Stimulated activated effector memory CD8-positive, alpha-beta T cell treated with anti-CD3 and anti-CD28 coated beads, Interleukin-12 subunit alpha, Interleukin-12 subunit beta, amount 100 ng/mL, for 72 hours (primary cell): ENCODE measurements at regions not wholly inside any gene's neighbourhood (a gene's known extent, or its start where the extent isn't known, plus 50 kb on each side); places are given as distances from the start of the nearest gene placed in this dataset.
A peak's percentile ranks its signal among the peaks of the same experiment; 100 is the strongest.

ENCODE experiments used
- ATAC-seq: fragments of 150-1000 bp; cut with Tn5 transposase; 2 replicates; pipeline ENCODE4 v1.10.0; 2021
- DNase-seq, 2 donors: peaks; one replicate each; pipeline ENCODE4 v3.0.0; 2021 to 2022; ENCODE audit warnings: low spot score in 2 of 2
- H3K27ac Mint-ChIP-seq: one replicate; pipeline ENCODE4 v1.8.0; 2022; ENCODE audit warnings: mild to moderate bottlenecking, mixed read lengths
- H3K36me3 Mint-ChIP-seq: one replicate; pipeline ENCODE4 v1.8.0; 2022; ENCODE audit warnings: mild to moderate bottlenecking, mixed read lengths
- H3K4me1 Mint-ChIP-seq: one replicate; pipeline ENCODE4 v1.8.0; 2022; ENCODE audit warnings: mixed read lengths
- H3K4me3 Mint-ChIP-seq: one replicate; pipeline ENCODE4 v1.8.0; 2022; ENCODE audit warnings: mild to moderate bottlenecking, mixed read lengths
- H3K9me3 Mint-ChIP-seq: one replicate; pipeline ENCODE4 v1.8.0; 2022; ENCODE audit warnings: mixed read lengths

- ATAC-seq (no peak), DNase-seq (no peak)
- no peak overlapping the region for H3K27ac Mint-ChIP-seq
- no peaks in the 10 kb centered on the region for H3K9me3 Mint-ChIP-seq
- peaks cover 27% of the 10 kb centered on the region for H3K4me1 Mint-ChIP-seq
- no peak overlapping the region for H3K4me3 Mint-ChIP-seq
- H3K36me3 Mint-ChIP-seq, result no peaks in the 10 kb centered on the region
Observed at GRCh38 chr1:193421487-193421886, 235.1 kb upstream of the B3GALT2 start.

- H3K36me3 Mint-ChIP-seq, result no peaks in the 10 kb centered on the region
- peak overlapping the region; percentile 21 for H3K4me3 Mint-ChIP-seq
- H3K4me1 Mint-ChIP-seq, result peaks cover 31% of the 10 kb centered on the region
- no peaks in the 10 kb centered on the region for H3K9me3 Mint-ChIP-seq
- ATAC-seq (no peak), DNase-seq (no peak)
- H3K27ac Mint-ChIP-seq, result no peak overlapping the region
Observed at GRCh38 chr1:193419295-193419694, 232.9 kb upstream of the B3GALT2 start.

GRCh38 chr1:193418745-193419058, 232.3 kb upstream of the B3GALT2 start:
- Mint-ChIP-seq H3K27ac (no peak overlapping the region), H3K9me3 (no peaks in the 10 kb centered on the region), H3K4me1 (peaks cover 31% of the 10 kb centered on the region), H3K4me3 (peak overlapping the region; percentile 21), H3K36me3 (no peaks in the 10 kb centered on the region)
- ATAC-seq (no peak), DNase-seq (no peak)

- Mint-ChIP-seq H3K4me3 (peak overlapping the region; percentile 21), H3K27ac (no peak overlapping the region), H3K4me1 (peaks cover 36% of the 10 kb centered on the region), H3K9me3 (peaks cover 4% of the 10 kb centered on the region), H3K36me3 (no peaks in the 10 kb centered on the region)
- DNase-seq (no peak), ATAC-seq (peak; percentile 97)
Observed at GRCh38 chr1:193417945-193418744, 231.7 kb upstream of the B3GALT2 start.

GRCh38 chr1:193417403-193417802, 231.0 kb upstream of the B3GALT2 start:
- Mint-ChIP-seq H3K4me3 (no peak overlapping the region), H3K4me1 (peaks cover 37% of the 10 kb centered on the region), H3K9me3 (peaks cover 5% of the 10 kb centered on the region), H3K36me3 (no peaks in the 10 kb centered on the region), H3K27ac (no peak overlapping the region)
- DNase-seq (no peak), ATAC-seq (peak; percentile 29)

- H3K9me3 Mint-ChIP-seq, result peaks cover 5% of the 10 kb centered on the region
- DNase-seq, result no peak
- no peaks in the 10 kb centered on the region for H3K36me3 Mint-ChIP-seq
- H3K27ac Mint-ChIP-seq, result no peak overlapping the region
- H3K4me1 Mint-ChIP-seq, result peaks cover 46% of the 10 kb centered on the region
- ATAC-seq, result no peak
- H3K4me3 Mint-ChIP-seq, result no peak overlapping the region
Observed at GRCh38 chr1:193416226-193417024, 230.0 kb upstream of the B3GALT2 start.

- no peak for DNase-seq
- peaks cover 5% of the 10 kb centered on the region for H3K9me3 Mint-ChIP-seq
- H3K27ac Mint-ChIP-seq, result no peak overlapping the region
- no peak overlapping the region for H3K4me3 Mint-ChIP-seq
- ATAC-seq, result no peak
- H3K4me1 Mint-ChIP-seq, result peaks cover 46% of the 10 kb centered on the region
- H3K36me3 Mint-ChIP-seq, result no peaks in the 10 kb centered on the region
Observed at GRCh38 chr1:193415256-193415655, 228.8 kb upstream of the B3GALT2 start.

GRCh38 chr1:193413376-193413775, 227.0 kb upstream of the B3GALT2 start:
- peaks cover 43% of the 10 kb centered on the region for H3K4me1 Mint-ChIP-seq
- no peak for ATAC-seq
- H3K27ac Mint-ChIP-seq, result no peak overlapping the region
- no peaks in the 10 kb centered on the region for H3K36me3 Mint-ChIP-seq
- H3K4me3 Mint-ChIP-seq, result no peak overlapping the region
- no peak for DNase-seq
- peaks cover 5% of the 10 kb centered on the region for H3K9me3 Mint-ChIP-seq

GRCh38 chr1:193412748-193413147, 226.3 kb upstream of the B3GALT2 start:
- Mint-ChIP-seq H3K9me3 (peaks cover 5% of the 10 kb centered on the region), H3K4me3 (no peak overlapping the region), H3K4me1 (peaks cover 39% of the 10 kb centered on the region), H3K27ac (peak overlapping the region; percentile 82), H3K36me3 (no peaks in the 10 kb centered on the region)
- ATAC-seq (no peak), DNase-seq (no peak)

- Mint-ChIP-seq H3K4me3 (peak overlapping the region; percentile 24), H3K4me1 (peaks cover 36% of the 10 kb centered on the region), H3K9me3 (peaks cover 5% of the 10 kb centered on the region), H3K36me3 (no peaks in the 10 kb centered on the region), H3K27ac (peak overlapping the region; percentile 82)
- ATAC-seq, result peak; percentile 90
- DNase-seq, result no peak
Observed at GRCh38 chr1:193411714-193412113, 225.3 kb upstream of the B3GALT2 start.

- ATAC-seq, result no peak
- H3K36me3 Mint-ChIP-seq, result no peaks in the 10 kb centered on the region
- H3K4me1 Mint-ChIP-seq, result peaks cover 35% of the 10 kb centered on the region
- peak overlapping the region; percentile 82 for H3K27ac Mint-ChIP-seq
- H3K4me3 Mint-ChIP-seq, result no peak overlapping the region
- peaks cover 5% of the 10 kb centered on the region for H3K9me3 Mint-ChIP-seq
- no peak for DNase-seq
Observed at GRCh38 chr1:193411215-193411614, 224.8 kb upstream of the B3GALT2 start.

- no peak for DNase-seq
- Mint-ChIP-seq H3K9me3 (peaks cover 8% of the 10 kb centered on the region), H3K36me3 (no peaks in the 10 kb centered on the region), H3K27ac (peak overlapping the region; percentile 67), H3K4me1 (peaks cover 33% of the 10 kb centered on the region), H3K4me3 (peak overlapping the region; percentile 34)
- ATAC-seq, result no peak
Observed at GRCh38 chr1:193408782-193409293, 222.4 kb upstream of the B3GALT2 start.

GRCh38 chr1:193406901-193407300, 220.5 kb upstream of the B3GALT2 start:
- H3K4me1 Mint-ChIP-seq, result peaks cover 22% of the 10 kb centered on the region
- peaks cover 2% of the 10 kb centered on the region for H3K9me3 Mint-ChIP-seq
- H3K36me3 Mint-ChIP-seq, result no peaks in the 10 kb centered on the region
- no peak overlapping the region for H3K4me3 Mint-ChIP-seq
- DNase-seq (no peak), ATAC-seq (peak; percentile 43)
- H3K27ac Mint-ChIP-seq, result peak overlapping the region; percentile 11

- ATAC-seq (peak; percentile 83), DNase-seq (no peak)
- no peaks in the 10 kb centered on the region for H3K36me3 Mint-ChIP-seq
- no peak overlapping the region for H3K4me3 Mint-ChIP-seq
- no peak overlapping the region for H3K27ac Mint-ChIP-seq
- H3K4me1 Mint-ChIP-seq, result peaks cover 19% of the 10 kb centered on the region
- peaks cover 2% of the 10 kb centered on the region for H3K9me3 Mint-ChIP-seq
Observed at GRCh38 chr1:193404236-193404635, 217.8 kb upstream of the B3GALT2 start.

GRCh38 chr1:193402977-193403376, 216.6 kb upstream of the B3GALT2 start:
- H3K4me1 Mint-ChIP-seq, result peaks cover 11% of the 10 kb centered on the region
- H3K36me3 Mint-ChIP-seq, result no peaks in the 10 kb centered on the region
- DNase-seq (no peak), ATAC-seq (no peak)
- no peak overlapping the region for H3K4me3 Mint-ChIP-seq
- peaks cover 2% of the 10 kb centered on the region for H3K9me3 Mint-ChIP-seq
- no peak overlapping the region for H3K27ac Mint-ChIP-seq

GRCh38 chr1:193402037-193402436, 215.6 kb upstream of the B3GALT2 start:
- ATAC-seq (no peak), DNase-seq (no peak)
- Mint-ChIP-seq H3K4me1 (peaks cover 7% of the 10 kb centered on the region), H3K27ac (no peak overlapping the region), H3K36me3 (no peaks in the 10 kb centered on the region), H3K4me3 (no peak overlapping the region), H3K9me3 (peaks cover 2% of the 10 kb centered on the region)
